Ovary (tissue), 7 donors: ENCODE measurements at regions not wholly inside any gene's neighbourhood (a gene's known extent, or its start where the extent isn't known, plus 50 kb on each side); places are given as distances from the start of the nearest gene placed in this dataset.

ENCODE experiments used
- DNase-seq, 5 donors: peaks; one replicate each; pipeline ENCODE4 v3.0.0-alpha.2; 2019 to 2020
- H3K27ac ChIP-seq, 2 donors: fragments of 200-600 bp; one replicate each; pipeline versions ENCODE4 v1.5.1 to v1.8.0; 2019 to 2022
- H3K27me3 ChIP-seq: fragments of 200-600 bp; one replicate; pipeline ENCODE4 v1.8.0; 2022
- H3K36me3 ChIP-seq: fragments of 200-600 bp; sonication (generic); one replicate; pipeline ENCODE4 v1.5.1; 2019
- H3K4me1 ChIP-seq: one replicate; pipeline ENCODE4 v1.8.1; 2013; ENCODE audit warnings: mild to moderate bottlenecking, moderate library complexity; ENCODE audit not compliant: insufficient read depth
- H3K4me3 ChIP-seq: fragments of 200-600 bp; sonication (generic); one replicate; pipeline ENCODE4 v1.5.1; 2017
- H3K9me3 ChIP-seq, 2 donors: fragments of 200-600 bp in 1 of 2; sonication (generic) in 1 of 2; one replicate each; pipeline versions ENCODE4 v1.5.1 to v1.8.1; 2013 to 2019; ENCODE audit warnings: mild to moderate bottlenecking in 1 of 2, moderate library complexity in 1 of 2
- EP300 ChIP-seq: sonication (generic); formaldehyde crosslinking; IDR thresholded peaks from one replicate; pipeline ENCODE4 v1.6.1; 2017; ENCODE audit warnings: antibody characterized with exemption
- POLR2A ChIP-seq: fragments of 450-650 bp; IDR thresholded peaks from one replicate; pipeline ENCODE4 v1.6.1; 2017; ENCODE audit warnings: antibody characterized with exemption, mild to moderate bottlenecking, moderate library complexity
- WGBS, 3 donors: extraction: QIAGEN DNeasy Blood & Tissue Kit in 1 of 3; methylation state at CpG; one replicate each; pipeline versions ENCODE4 v1.1.5 to v1.1.7; 2013 to 2017; 5-methylcytosine and 5-hydroxymethylcytosine counted together
- intact Hi-C, 4 donors: fragments of 100-400 bp; cut with DNase I; formaldehyde crosslinking; loops; one replicate each; pipeline versions ENCODE4 v1.11.0 to v1.15.1; 2022 to 2023
- TF ChIP-seq, protein P1 (sequence below), 3 donors: fragments of 450-650 bp in 2 of 3; fragments of 200-600 bp in 1 of 3; IDR thresholded peaks; one replicate each; pipeline versions ENCODE4 v1.5.1 to v1.8.0; 2016 to 2022; ENCODE audit warnings: antibody characterized with exemption in 3 of 3, mild to moderate bottlenecking in 1 of 3
- donor health status: DM: no; HTN: no; CAD: no; lungs with moderate emphysema.
- donor health status: DM: no; HTN: no; CAD: no.
- donor health status: Bipolar disorder and iron deficiency.
- donor health status: DM: no; HTN: no; CAD: no.
- donor health status: DM: yes; HTN: yes; CAD: no.

DNA sequence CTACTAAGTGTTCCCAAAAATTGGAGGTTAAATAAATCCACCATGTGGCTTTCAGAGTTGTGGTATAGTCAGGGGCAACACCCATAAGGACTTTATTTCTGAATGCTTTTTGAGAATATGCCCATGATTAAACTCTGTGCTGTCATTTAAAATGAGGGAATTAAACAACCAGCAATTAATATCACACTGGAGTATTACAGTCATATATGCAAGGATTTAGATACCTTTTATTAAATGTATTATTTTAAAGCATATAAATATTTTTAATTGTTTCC lies 227.6 kb downstream of the ZPLD1 start:
- no peaks in the 10 kb centered on the region for H3K4me1 ChIP-seq
- H3K9me3 ChIP-seq = no peaks in the 10 kb centered on the region
- H3K4me3 ChIP-seq = no peak overlapping the region
- no peak overlapping the region for H3K27ac ChIP-seq
- intact Hi-C loops = no loop called here
- no peak for DNase-seq
- H3K27me3 ChIP-seq = no peaks in the 10 kb centered on the region
- no peaks in the 10 kb centered on the region for H3K36me3 ChIP-seq
- no peak for TF ChIP-seq EP300
- no peak for TF ChIP-seq POLR2A
- TF ChIP-seq, protein P1, sequence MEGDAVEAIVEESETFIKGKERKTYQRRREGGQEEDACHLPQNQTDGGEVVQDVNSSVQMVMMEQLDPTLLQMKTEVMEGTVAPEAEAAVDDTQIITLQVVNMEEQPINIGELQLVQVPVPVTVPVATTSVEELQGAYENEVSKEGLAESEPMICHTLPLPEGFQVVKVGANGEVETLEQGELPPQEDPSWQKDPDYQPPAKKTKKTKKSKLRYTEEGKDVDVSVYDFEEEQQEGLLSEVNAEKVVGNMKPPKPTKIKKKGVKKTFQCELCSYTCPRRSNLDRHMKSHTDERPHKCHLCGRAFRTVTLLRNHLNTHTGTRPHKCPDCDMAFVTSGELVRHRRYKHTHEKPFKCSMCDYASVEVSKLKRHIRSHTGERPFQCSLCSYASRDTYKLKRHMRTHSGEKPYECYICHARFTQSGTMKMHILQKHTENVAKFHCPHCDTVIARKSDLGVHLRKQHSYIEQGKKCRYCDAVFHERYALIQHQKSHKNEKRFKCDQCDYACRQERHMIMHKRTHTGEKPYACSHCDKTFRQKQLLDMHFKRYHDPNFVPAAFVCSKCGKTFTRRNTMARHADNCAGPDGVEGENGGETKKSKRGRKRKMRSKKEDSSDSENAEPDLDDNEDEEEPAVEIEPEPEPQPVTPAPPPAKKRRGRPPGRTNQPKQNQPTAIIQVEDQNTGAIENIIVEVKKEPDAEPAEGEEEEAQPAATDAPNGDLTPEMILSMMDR (IDR thresholded peaks at IDR 0.05) = no peak

DNA sequence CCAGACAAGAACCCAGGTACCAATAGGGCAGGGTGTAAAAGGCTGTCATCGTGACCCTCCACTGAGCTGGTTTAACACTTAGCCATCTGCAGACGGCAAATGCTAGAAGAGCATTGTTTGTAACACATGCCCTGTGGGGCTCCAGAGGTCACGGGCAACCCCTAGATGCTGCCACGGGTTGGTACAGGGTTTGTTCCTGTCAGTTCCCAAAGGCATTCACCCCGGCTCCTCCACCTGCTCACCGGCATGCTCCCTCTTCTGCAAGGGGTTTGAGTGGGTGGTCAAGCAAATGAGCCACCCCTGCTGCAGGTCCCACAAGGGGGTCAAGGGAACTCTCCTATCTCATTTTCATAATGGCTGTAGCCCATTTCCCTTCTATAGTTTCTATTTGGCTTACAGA lies 229.3 kb downstream of the ZPLD1 start:
- DNase-seq = no peak
- no peaks in the 10 kb centered on the region for H3K4me1 ChIP-seq
- no peak overlapping the region for H3K4me3 ChIP-seq
- intact Hi-C loops = no loop called here
- WGBS, 3 donors = 92 to 97% (median 96%) methylated on average over 6 of the region's 6 CpGs
- no peaks in the 10 kb centered on the region for H3K27me3 ChIP-seq
- H3K36me3 ChIP-seq = no peaks in the 10 kb centered on the region
- H3K9me3 ChIP-seq = no peaks in the 10 kb centered on the region
- H3K27ac ChIP-seq = no peak overlapping the region
- TF ChIP-seq, protein P1 (IDR thresholded peaks at IDR 0.05) = no peak
- no peak for TF ChIP-seq EP300

DNA sequence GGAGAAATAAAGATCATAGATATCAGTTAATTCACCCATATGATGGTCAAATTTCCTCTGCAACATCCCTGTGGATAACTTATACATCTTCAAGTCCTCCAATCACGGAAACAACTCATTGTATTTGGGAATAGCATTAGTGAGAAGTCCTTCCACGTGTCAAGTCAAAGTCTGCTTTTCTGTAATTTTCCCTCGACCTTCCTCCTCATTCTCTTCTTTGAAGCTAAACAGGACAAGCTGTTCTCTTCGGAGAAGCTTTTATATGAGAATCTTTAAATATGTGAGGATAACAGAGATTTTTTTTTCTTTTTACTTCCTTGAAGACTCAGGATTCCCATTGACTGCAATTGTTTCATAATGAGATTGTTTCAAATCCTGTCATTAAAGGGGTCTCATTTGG lies 230.4 kb downstream of the ZPLD1 start:
- Histone ChIP-seq H3K27me3 (no peaks in the 10 kb centered on the region), H3K4me1 (no peaks in the 10 kb centered on the region), H3K4me3 (no peak overlapping the region), H3K27ac (no peak overlapping the region), H3K36me3 (no peaks in the 10 kb centered on the region), H3K9me3 (no peaks in the 10 kb centered on the region)
- 83 to 88% (median 85%) methylated on average over 4 of the region's 4 CpGs for WGBS, 3 donors
- intact Hi-C loops = no loop called here
- DNase-seq = no peak
- no peak for TF ChIP-seq POLR2A
- TF ChIP-seq EP300 = no peak
- TF ChIP-seq, protein P1 (IDR thresholded peaks at IDR 0.05) = no peak

DNA sequence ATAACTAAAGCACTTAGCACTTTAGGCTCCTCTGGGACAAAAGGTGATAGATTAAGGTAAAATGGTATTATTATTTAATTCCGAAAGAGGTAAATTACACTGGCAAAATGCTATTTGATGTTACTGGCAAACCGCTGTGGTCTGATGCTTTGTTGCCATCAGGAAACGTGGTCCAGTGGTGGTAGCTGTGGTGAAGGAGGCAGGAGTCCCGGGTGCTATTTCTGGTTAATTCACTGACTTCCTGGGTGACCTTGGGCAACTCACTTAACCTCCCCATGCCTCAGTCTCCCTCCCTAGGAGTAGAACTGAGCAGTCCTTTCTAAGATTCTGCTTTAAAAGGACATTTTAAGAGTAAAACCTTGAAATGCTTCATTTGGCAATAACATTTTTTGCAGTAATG lies 233.4 kb downstream of the ZPLD1 start:
- no peaks in the 10 kb centered on the region for H3K27me3 ChIP-seq
- WGBS, 3 donors = 80 to 88% (median 81%) methylated on average over 4 of the region's 4 CpGs
- TF ChIP-seq, protein P1 (IDR thresholded peaks at IDR 0.05) = no peak
- TF ChIP-seq EP300 (no peak), POLR2A (no peak)
- no peaks in the 10 kb centered on the region for H3K4me1 ChIP-seq
- no peaks in the 10 kb centered on the region for H3K36me3 ChIP-seq
- no peak overlapping the region for H3K27ac ChIP-seq
- intact Hi-C loops = no loop called here
- DNase-seq = no peak
- H3K4me3 ChIP-seq = no peak overlapping the region
- no peaks in the 10 kb centered on the region for H3K9me3 ChIP-seq

DNA sequence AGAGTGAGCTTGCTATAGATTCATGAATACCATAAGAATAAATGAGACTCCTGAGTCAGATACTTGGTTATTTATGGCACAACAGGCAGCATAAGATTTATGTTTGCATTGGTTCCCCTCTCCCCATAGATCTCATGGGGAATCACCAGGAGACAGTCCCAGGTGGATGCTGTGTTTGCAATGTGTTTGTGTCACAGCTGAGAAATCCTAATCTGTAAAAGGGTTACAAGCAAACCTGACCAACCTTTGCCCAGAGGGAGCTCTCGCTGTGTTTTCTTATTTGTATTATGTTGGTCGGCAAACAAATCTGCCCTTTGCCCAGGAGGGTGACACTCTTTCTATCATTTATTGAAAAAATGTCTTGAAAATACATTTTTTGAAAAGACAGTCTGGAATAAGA lies 236.2 kb downstream of the ZPLD1 start:
- no peak for DNase-seq
- intact Hi-C loops = no loop called here
- H3K27me3 ChIP-seq = no peaks in the 10 kb centered on the region
- peaks cover 2% of the 10 kb centered on the region for H3K4me1 ChIP-seq
- no peaks in the 10 kb centered on the region for H3K9me3 ChIP-seq
- TF ChIP-seq, protein P1 (IDR thresholded peaks at IDR 0.05) = no peak
- no peak for TF ChIP-seq POLR2A
- TF ChIP-seq EP300 = no peak
- H3K36me3 ChIP-seq = no peaks in the 10 kb centered on the region
- WGBS, 3 donors = 65 to 87% (median 72%) methylated on average over 2 of the region's 2 CpGs
- no peak overlapping the region for H3K27ac ChIP-seq
- H3K4me3 ChIP-seq = no peak overlapping the region
